GM19238 (cell line): ENCODE measurements at regions not wholly inside any gene's neighbourhood (a gene's known extent, or its start where the extent isn't known, plus 50 kb on each side); places are given as distances from the start of the nearest gene placed in this dataset.

Experiments used
- DNase-seq: peaks from one replicate; pipeline ENCODE4 v3.0.0; 2011; ENCODE audit warnings: low spot score; ENCODE audit not compliant: insufficient read length

DNA sequence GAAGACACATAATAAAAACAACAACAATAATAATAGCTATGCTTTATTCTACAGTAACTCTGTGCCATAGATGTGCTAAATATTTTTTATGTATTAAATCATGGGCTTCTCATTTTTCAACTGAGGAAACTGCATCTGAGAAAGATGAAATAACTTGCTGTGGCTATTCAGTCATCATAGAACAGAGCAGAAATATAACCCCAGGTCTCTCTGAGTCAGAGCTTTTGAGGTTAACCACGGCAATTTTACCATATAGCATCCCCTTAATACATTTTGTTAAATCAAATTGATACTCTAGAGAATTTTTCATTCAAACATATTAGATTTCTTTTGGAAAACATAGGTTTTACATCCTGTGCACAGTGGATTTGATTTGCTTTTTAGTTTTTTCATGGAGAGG is 586.6 kb upstream of the KLHL29 start:
- no peak for DNase-seq

DNA sequence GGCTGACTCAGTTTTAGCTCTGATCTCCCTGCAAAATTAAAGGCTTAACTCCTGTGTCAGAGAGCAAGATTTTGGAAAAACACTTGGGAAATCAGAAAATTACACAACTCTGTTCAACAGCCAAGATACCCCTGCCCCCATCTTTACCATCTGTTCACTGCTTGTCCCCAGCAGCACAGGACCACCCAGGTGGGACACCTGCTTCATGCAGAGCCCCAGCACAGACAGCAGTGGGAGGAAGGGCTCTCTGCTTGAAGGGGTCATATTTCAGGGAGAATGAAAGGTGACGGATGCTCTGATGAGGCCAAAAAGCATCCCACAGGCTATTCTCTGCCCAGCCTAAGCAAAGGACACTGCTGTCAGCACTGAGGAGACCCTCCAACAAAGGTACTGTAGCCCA is 584.6 kb upstream of the KLHL29 start:
- no peak for DNase-seq

DNA sequence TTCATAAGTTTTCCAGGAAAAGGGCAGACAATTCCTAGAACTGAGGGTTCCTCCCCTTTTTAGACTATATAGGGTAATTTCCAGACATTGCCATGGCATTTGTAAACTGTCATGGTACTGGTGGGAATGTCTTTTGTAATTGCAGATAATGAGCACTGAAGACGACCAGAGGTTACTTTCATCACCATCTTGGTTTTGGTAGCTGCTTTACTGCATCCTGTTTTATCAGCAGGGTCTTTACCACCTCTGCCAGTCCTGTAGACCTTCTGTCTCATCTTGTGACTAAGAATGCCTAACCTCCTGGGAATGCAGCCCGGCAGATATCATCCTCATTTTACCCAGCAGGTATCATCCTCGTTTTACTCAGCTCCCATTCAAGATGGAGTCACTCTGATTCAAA is 583.9 kb upstream of the KLHL29 start:
- DNase-seq: no peak

DNA sequence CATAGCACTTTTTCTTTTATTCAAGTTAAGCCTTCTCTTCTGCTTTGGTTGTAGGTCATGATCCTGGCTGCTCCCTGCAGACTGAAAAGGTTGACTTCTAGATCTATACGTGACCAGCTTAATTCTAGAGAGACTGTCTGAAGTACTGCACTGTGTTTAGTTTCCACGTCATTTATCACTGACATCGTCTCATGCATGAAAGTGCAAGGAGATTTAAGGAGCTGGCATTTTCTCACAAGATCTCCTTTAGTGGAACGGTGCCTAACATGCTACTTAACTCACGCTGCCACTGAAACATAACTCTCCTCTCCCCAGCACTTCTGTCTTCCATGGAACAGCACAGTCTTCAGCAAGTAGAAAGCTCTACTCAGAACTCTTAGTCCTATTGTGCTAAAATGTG is 583.0 kb upstream of the KLHL29 start:
- no peak for DNase-seq

DNA sequence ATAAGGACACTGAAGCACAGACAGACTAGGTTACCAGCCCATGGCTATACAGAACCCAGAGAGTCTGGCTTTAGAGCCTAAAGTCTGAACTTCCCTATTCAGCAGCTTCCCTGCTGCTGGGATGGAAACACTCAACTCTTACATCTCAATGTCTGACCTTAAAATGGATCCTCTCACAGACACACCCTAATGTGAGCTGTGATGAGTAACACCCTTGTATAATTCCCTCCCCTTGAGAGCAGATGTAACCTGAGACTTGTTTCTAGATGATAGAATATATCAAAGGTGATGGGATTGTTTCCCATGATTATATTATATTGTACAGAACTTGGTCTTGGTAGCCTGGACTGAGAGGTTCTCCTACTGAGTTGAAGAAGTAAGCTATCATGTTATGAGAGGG is 577.1 kb upstream of the KLHL29 start:
- DNase-seq: no peak

DNA sequence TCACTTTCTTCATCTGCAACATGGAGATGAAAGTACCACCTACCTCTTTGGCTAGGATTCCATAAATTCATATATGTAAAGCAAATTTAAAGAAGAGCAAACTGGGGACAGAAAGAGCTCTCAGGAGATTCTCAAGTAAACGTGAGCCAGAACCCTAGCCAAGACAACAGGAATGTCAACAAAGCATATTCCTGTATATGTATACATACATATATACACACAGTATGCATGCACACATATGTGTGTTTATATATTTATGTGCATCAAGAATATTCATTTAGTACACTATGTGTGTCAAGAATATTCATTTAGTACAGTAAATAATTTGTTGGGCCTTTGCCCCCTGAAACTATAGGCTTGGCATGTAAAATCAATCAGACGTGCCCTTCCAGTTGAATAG is 574.4 kb upstream of the KLHL29 start:
- no peak for DNase-seq

GRCh38 chr2:22812065-22812680 is 572.8 kb upstream of the KLHL29 start:
- DNase-seq: no peak

DNA sequence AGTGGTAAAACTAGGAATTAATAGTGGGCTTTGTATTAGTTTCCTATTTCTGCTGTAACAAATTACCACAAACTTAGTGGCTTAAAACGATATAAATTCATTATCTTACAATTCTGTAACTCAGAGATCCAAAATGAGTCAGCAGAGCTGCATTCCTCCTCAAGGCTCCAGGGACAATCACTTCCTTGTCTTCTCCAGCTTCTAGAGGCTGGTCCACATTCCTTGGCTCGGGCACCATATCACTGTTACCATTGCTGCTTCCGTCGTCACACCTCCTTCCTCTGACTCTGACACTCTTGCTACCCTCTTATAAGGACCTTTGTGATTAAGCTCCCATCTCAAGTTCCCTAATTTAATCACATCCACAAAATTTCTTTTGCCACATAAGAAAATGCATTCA is 567.8 kb upstream of the KLHL29 start:
- DNase-seq: no peak

DNA sequence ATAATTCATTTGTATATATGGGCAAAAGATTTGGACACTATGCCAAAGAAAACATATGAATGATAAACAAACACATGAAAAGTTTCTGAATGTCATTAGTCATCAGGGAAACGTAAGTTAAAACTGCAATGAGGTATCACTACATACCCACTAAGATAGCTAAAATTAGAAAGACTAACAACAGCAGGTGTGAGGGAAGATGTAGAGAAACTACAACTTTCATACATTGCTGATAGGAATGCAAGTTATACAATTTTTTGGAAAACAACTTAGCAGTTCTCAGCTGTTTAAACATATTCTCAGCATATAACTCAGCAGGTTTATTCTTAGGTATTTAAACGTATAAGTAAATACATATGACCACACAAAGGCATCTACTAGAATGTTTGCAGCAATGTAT is 563.5 kb upstream of the KLHL29 start:
- DNase-seq: no peak

DNA sequence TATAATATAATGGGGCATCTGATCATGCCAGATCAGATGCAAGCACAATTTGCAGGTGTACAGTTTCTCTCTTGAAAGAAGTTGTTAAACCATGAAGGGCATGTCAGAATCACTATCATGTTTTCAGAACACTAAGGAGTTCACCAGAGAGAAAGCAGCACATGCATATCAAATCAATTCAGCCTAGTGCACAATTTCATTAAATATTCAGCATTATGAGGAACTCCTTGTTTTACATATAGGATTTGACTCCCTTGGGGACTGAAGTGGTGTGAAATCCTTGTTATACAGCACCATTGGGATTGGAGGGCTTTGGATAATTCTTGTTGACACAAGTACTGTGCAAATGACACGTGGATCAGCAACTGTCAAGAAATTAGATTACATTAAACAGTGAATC is 562.1 kb upstream of the KLHL29 start:
- DNase-seq: no peak

DNA sequence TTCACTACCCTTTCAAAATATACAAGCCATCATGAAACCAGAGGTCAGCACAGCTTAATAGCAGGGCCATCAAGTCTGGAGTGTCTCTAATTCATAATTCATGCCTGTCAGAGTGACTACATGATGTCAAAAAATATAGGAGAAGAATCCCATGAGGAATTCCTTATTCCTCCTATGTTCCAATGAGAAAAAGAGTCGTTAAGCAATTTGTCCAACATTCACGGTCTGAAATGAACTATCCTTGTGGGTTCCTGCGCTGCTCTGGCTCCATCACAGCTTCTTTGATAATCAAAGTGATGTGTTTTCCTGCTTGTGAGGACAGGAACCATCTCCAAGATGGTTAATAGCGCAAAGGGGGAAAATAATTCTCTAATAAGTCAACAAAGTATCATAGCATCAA is 560.4 kb upstream of the KLHL29 start:
- no peak for DNase-seq

- DNase-seq: no peak
Measured at GRCh38 chr2:22826703-22827102, 558.3 kb upstream of the KLHL29 start.

DNA sequence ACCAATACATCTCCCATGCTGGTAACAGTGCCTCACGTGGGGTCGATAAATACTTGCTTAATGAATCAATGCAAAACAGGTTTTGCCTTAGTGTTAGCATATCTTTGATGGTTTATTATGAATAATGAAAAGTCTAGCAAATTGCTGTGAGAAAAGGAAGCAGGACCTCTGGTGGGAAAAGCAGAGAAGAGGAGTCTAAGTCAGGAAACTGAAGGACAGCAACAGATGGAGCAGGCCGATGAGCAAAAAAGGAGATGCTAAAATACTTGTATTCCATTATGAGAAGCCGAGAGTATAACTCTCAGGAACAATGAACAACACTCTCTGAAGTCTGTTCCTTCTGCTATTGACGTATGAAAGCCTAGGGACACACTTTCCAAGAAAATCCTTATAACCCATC is 555.2 kb upstream of the KLHL29 start:
- no peak for DNase-seq

DNA sequence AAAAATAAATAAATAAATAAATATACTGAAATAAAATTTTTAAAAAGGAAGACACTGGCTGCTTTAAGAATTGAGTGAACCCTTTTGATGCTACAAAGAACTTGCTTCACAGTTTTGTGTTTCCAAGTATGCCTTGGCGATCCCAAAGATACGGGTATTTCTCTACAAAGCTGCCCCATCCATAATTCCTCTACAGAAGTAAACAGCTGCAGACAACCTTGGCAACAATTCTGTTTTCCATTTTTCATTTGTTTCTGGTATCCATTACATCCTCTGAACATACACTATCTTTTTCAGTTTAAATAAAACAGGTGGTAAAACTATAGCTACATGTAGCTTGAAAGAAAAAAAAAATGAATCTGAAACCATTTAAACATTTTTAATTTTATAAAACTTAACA is 552.8 kb upstream of the KLHL29 start:
- DNase-seq: no peak

DNA sequence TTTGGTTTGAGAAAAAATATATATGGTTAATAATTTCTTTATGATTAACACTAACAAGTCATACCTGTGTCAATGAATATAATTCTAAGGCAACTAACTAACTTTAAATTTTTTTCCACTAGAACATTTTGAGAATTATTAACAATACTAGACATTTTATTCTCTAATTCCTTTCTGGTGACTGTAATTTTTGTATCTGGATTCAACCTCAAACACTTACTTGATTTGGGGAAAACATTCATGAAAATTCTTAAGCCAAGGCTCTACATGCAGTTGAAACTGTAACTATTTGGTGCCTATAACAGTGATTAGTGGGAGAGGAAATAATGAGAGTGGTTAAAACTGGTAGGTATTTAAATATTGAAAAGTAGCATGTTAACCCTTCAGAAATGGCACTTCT is 546.5 kb upstream of the KLHL29 start:
- DNase-seq: no peak

DNA sequence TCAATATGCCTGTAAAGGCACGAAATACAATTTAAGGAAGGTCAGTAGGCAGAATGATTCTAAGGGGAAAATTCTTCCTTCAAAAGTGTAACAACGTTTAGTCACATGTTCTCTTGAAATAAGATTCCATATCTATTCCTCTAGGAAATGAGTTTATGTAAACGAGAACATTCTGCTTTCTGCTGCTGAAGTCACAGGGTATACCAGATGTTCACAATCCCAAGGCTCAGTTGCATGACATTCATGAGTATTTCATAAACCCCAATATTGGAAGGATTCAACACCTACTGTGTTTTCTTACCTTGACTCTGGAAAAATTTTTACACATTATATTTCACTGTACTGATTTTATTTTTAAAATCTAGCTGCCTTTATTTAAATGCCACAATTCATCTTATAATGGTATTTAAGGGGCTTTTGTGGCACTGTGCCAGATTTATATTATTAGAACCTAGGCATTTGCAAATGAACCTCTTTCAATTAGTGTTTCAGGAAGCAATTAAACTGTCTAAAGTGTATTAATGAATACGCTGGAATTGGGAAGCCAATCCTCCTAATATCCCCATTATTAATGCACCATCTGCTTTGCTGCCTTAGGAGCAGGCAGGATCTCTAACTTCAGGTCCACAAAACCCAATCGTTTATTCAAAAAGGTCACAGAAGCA is 542.6 kb upstream of the KLHL29 start:
- DNase-seq: no peak

DNA sequence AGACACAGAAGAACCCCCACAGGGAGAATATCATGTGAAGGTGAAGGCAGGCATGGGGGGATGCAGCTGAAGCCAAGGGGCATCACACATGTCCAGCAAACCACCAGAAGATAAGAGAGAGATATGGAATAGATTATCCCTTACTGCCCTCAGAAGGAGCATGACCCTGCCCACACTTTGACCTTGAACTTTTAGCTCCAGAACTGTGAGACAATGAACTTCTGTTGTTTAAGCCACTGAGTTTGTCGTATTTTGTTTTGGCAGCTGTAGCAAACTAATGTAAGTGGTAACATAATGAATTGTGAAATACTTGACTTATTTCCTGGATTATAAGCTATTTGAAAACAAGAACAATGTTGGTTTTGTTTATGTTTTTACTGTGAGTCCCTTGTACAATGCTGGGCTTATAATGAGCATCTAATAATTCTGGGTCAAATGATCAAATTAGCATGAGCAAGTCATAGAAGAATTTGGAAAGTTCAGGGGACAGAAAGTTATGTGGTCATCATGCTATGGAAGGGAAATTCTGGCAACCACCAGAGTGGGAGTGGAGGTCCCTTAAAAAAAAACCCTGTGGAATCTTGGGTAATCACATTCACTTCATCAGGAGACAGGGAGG is 541.0 kb upstream of the KLHL29 start:
- no peak for DNase-seq

DNA sequence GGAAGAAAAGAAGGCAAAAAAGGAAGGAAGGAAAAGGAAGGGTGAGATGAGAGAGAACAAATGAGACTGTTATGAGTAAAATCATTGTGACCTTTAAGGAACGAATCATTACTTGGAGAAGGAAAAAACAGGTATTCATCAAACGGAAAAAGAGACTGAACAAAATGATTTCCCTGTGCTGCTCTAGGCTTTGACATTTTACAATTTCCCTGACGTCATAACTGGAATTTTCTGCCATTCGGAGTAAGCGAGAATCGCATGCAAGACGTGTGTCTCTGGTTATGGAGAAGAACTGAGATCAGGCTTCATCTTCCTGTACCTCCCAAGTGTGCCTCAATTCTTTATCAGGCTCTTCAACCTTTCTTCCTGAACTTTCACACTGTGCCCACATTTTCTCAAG is 534.7 kb upstream of the KLHL29 start:
- no peak for DNase-seq

DNA sequence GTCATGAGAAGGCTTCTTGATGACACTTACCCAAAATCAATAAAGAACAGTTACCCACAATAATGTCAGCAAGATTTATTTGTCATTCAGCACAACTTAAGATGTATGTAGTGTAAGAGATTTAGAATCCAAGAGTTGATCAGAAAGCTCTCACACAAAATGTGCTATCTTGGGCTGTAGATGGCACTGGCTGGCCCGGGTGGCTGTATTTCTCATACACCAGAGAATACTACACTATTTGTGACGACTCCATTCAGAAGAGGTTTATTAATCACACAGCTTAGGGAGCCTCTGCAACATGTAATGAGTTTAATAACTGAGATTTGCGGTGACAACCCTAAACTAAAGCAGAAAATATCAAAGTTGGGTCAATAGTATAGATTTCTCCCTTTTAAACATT is 530.4 kb upstream of the KLHL29 start:
- no peak for DNase-seq

GRCh38 chr2:22855081-22855480 is 529.9 kb upstream of the KLHL29 start:
- no peak for DNase-seq

DNA sequence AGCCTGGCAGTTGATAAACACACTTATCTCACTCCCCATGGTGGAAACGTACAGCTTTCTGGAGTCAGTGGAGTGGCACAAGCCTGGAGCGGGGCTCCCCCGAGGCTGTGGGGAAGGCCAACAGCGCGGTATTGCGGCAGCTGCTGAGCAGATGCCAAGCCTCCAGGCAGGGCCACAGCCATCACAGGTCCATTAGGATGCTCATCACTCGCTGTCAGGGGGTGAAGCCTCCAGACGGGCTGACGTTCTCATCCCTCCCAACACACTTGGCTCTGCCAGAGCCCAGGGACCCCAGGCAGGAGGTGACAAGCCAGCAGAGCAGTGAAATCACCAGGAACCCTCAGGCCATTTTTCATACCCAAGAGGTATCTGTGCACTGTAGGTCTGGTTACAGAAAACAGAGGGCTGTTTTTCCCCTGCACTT is 529.2 kb upstream of the KLHL29 start:
- DNase-seq: no peak

DNA sequence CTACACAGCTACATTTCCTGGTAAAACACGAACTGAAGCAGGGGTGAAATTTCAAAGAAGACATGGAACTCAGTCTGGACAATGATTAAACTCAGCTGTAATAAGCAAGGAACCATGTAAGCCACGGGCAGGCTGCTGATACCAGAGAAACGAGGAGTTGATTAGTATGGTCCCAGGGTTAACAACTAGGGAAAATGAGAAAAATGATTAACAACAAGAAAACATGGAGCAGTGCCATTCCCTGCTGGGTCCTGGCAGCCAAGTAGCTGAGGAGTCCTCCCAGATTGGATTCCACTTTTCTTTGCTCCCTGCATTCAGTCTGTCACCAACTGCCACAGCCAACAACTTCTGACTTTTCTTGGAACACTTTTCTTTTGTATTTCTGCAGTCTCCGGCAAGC is 517.0 kb upstream of the KLHL29 start:
- DNase-seq: no peak

DNA sequence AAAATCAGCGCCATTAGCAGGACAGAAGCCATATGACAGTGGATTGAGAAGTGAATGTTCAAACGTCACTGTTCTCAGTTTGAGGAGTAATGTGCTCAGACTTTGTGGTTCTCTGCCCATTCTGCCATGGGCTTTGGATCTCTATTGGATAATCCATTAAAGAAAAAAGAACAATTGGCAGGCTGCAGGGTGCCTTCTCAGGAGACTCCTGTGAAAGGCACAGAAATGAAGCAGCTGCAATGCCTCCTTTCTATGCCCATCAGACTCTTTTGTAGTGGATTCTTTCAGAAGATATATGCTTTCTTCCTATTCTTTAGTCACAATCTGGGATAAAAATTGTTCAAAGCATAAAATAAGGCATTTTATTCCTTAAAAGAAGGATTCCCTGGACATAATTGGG is 506.9 kb upstream of the KLHL29 start:
- DNase-seq: no peak
